MG63 (cell line): ENCODE measurements at regions not wholly inside any gene's neighbourhood (a gene's known extent, or its start where the extent isn't known, plus 50 kb on each side); places are given as distances from the start of the nearest gene placed in this dataset.

ENCODE experiments used
- DNase-seq: peaks from one replicate; pipeline ENCODE4 v3.0.0-alpha.2; 2020
- H3K27me3 ChIP-seq: fragments of 250-450 bp; sonication (Bioruptor Pico); 2 replicates; pipeline ENCODE4 v1.5.1; 2020; ENCODE audit warnings: mild to moderate bottlenecking, moderate library complexity
- H3K36me3 ChIP-seq: fragments of 250-450 bp; sonication (Bioruptor Pico); 2 replicates; pipeline ENCODE4 v1.5.1; 2020; ENCODE audit warnings: mild to moderate bottlenecking, moderate library complexity
- H3K4me3 ChIP-seq: fragments of 250-450 bp; sonication (Bioruptor Pico); 2 replicates; pipeline ENCODE4 v1.5.1; 2020; ENCODE audit warnings: mild to moderate bottlenecking, moderate library complexity
- H3K9me3 ChIP-seq: fragments of 250-450 bp; sonication (Bioruptor Pico); 2 replicates; pipeline ENCODE4 v1.5.1; 2020; ENCODE audit warnings: mild to moderate bottlenecking, moderate library complexity

DNA sequence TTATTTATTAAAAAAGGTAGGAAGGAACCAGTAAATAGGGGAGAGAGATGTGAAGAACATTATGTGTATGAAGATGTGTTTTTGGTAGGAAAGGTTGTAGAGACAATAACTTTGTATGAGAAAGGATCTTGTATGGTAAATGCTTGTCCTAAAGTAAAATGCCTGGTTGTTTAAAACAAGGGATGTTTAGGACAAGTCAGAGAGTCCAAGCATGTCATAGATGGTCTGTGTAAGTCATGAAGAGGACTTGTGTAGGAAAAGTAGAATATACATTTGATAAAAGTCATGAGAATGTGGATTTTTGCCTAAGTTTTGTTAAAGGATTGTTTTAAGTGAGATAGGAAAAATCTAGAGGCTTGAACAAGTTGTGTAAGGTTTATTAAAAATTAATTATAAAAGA is 325.1 kb downstream of the CDH26 start:
- Histone ChIP-seq H3K9me3 (peaks cover 14% of the 10 kb centered on the region), H3K36me3 (no peaks in the 10 kb centered on the region), H3K27me3 (no peaks in the 10 kb centered on the region), H3K4me3 (no peak overlapping the region)
- no peak for DNase-seq

DNA sequence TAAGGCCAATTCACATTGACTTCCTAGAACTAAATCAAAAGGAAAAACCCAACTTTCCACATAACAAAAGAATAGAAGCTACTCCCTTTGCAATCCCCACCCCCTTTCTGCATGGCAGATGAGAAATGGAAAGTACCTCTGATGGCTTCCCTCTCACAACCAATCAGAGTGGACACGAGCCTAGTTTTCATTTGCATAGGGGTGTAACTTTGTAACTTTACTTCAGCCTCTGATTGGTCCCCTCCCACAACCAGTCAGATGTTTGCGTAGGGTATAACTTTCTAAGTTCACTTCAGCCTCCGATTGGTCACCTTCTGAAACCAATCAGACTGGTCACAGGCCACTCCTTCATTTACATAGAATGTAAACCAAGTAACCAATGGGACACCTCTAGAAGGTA is 328.5 kb downstream of the CDH26 start:
- no peak overlapping the region for H3K4me3 ChIP-seq
- no peak for DNase-seq
- H3K9me3 ChIP-seq, result peaks cover 20% of the 10 kb centered on the region
- H3K36me3 ChIP-seq, result no peaks in the 10 kb centered on the region
- no peaks in the 10 kb centered on the region for H3K27me3 ChIP-seq

DNA sequence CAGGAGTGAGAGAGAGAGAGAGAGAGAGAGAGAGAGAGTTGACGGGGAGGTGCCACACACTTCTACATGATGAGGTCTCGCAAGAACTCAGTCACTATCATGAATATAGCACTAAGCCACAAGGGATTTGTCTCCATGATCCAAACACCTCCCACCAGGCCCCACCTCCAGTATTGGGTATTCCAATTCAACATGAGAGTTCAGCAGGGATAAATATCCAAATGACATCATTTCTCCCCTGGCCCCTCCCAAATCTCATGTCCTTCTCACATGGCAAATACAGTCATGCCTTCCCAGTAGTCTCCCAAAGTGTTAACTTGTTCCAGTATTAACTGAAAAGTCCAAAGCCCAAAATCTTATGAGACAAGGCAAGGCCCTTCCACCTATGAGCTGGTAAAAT is 330.7 kb downstream of the CDH26 start:
- H3K4me3 ChIP-seq, result no peak overlapping the region
- no peaks in the 10 kb centered on the region for H3K27me3 ChIP-seq
- H3K36me3 ChIP-seq, result no peaks in the 10 kb centered on the region
- H3K9me3 ChIP-seq, result peaks cover 10% of the 10 kb centered on the region
- no peak for DNase-seq

DNA sequence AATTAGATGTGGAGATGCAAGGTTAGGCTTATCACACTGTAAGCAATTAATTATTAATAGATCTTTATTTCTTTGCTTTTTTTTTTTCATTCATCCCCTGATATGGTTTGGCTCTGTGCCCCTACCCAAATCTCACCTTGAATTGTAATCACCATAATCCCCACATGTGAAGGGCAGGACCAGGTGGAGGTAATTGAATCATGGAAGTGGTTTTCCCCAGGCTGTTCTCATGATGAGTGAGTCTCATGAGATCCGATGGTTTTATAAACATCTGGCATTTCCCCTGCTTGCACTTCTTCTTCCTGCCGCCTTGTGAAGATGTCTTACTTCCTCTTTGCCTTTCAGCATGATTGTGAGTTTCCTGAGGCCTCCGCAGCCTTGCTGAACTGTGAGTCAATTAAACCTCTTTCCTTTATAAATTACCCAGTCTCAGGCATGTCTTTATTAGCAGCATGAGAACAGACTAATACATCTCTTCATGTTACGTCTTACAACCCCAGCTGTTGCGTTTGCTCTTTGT is 333.8 kb downstream of the CDH26 start:
- DNase-seq, result no peak
- peaks cover 5% of the 10 kb centered on the region; the same call in 1 of the 2 replicates for H3K9me3 ChIP-seq
- H3K27me3 ChIP-seq, result no peaks in the 10 kb centered on the region
- H3K36me3 ChIP-seq, result no peaks in the 10 kb centered on the region
- H3K4me3 ChIP-seq, result no peak overlapping the region

DNA sequence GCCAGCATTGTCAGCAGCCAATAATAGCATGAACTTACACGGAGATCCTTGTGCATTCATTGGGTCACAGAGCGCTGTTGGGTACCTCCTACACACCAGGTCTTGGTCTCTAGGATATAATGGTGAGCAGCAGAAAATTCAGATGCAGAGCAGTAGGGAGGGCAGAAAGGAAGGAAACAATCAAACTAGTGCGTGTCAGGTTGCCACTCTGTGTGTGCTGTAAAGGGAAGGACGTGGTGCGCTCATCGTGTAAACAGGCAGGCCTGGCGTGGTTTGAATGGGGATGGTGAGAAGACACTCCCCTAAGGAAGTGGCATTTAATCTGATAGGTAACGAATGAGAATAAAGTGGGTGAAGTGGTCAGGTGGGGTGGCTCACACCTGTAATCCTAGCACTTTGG is 336.4 kb downstream of the CDH26 start:
- Histone ChIP-seq H3K9me3 (peaks cover 5% of the 10 kb centered on the region; the same call in 1 of the 2 replicates), H3K36me3 (no peaks in the 10 kb centered on the region), H3K4me3 (no peak overlapping the region), H3K27me3 (no peaks in the 10 kb centered on the region)
- no peak for DNase-seq

DNA sequence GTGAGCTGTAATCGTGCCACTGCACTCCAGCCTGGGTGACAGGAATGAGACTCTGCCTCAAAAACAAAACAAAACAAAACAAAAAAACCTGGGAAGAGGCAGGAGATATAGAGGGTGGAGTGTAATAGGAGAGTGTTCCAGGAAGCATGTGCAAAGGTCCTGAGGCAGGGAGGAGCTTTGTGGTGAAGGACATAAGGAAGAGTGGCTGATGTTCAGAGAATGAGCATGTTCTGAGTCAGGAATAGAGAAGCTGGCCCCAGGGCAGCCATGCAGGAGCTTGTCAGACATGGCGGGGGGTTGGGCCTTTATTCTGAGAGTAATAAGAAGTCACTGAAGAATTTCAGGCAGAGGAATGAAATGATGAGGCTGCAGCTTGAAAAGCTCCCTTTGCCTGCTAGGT is 337.0 kb downstream of the CDH26 start:
- peaks cover 5% of the 10 kb centered on the region; the same call in 1 of the 2 replicates for H3K9me3 ChIP-seq
- no peak for DNase-seq
- H3K27me3 ChIP-seq, result no peaks in the 10 kb centered on the region
- H3K36me3 ChIP-seq, result no peaks in the 10 kb centered on the region
- no peak overlapping the region for H3K4me3 ChIP-seq

DNA sequence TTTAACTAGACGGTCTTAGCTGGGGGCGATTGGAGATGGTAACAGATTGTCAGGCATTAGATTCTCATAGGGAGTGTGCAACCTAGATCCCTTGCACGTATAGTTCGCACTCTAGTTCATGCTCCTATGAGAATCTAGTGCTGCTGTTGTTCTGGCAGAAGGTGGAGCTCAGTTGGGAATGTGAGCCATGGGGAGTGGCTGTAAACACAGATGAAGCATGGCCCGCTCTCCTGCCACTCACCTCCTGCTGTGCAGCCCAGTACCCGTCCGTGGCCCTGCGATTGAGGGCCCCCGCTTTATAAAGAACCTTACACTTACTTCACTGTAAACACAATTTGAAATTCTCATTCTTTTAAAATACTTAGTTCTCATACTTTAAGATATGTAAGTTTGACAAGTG is 339.4 kb downstream of the CDH26 start:
- no peaks in the 10 kb centered on the region for H3K36me3 ChIP-seq
- no peak for DNase-seq
- H3K9me3 ChIP-seq, result no peaks in the 10 kb centered on the region
- H3K4me3 ChIP-seq, result no peak overlapping the region
- no peaks in the 10 kb centered on the region for H3K27me3 ChIP-seq

DNA sequence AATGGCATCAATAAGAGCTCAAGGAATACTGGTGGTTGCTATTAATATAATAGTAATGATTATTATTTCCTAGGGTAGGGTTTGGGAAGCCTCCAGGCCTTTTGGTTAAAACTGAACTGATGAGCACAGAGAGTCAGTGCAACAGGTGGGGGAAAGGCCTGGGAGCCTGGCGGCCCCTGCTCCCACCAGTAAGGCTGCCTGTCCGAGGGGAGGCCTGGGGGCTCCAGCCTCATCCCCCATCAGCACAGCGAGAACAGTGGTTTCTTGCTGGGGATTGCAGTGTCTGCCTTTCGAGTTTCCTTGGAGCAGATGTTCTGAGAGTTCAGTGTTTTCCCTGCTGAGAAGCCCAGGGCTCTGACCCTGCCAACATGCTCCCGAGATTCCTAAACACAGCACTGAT is 340.4 kb downstream of the CDH26 start:
- no peak overlapping the region for H3K4me3 ChIP-seq

DNA sequence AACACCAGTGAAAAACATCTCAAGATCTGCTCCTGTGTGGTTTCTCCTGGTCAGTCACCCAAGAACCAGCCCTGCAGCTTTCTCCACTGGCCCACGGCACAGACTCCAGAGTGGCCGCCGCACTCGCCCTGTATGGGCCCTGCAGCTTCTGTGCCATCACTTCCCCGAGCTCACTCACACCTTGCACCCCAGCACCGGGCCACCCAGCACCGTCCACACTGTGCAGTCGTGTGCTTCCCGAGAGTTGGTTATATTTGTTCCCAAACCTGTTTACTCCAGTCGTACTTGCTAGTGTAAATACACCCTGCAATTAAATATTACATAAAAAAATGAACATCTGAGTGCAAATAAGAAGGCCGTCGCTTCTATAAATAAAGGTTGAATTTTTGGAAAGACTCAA is 341.7 kb downstream of the CDH26 start:
- H3K36me3 ChIP-seq, result no peaks in the 10 kb centered on the region
- no peak overlapping the region for H3K4me3 ChIP-seq
- no peak for DNase-seq
- H3K9me3 ChIP-seq, result no peaks in the 10 kb centered on the region
- no peaks in the 10 kb centered on the region for H3K27me3 ChIP-seq

More for the DNA sequence above, 340.4 kb downstream of the CDH26 start:
- DNase-seq, result no peak
- H3K36me3 ChIP-seq, result no peaks in the 10 kb centered on the region
- H3K9me3 ChIP-seq, result no peaks in the 10 kb centered on the region
- H3K27me3 ChIP-seq, result no peaks in the 10 kb centered on the region

DNA sequence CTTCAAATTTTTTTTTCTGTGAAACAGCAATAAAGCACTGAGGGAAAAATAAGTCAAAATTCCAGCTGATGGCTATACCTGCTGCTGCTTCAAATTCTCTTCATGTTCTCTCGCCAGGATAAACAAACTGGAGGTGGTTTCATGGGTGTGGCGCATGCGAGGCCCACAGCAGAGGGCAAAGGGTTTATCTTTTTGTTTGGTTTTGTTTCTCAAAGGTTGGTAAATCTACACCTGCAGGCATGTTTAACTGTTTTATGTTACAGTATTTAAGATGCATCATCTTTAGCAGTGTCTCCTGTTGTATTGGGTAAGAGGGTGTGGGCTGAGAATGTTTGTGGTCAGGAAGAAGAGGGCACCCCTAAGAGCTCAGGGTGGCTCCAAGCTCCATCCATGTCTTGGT is 342.2 kb downstream of the CDH26 start:
- H3K27me3 ChIP-seq, result no peaks in the 10 kb centered on the region
- H3K9me3 ChIP-seq, result no peaks in the 10 kb centered on the region
- H3K36me3 ChIP-seq, result no peaks in the 10 kb centered on the region
- no peak overlapping the region for H3K4me3 ChIP-seq
- no peak for DNase-seq

DNA sequence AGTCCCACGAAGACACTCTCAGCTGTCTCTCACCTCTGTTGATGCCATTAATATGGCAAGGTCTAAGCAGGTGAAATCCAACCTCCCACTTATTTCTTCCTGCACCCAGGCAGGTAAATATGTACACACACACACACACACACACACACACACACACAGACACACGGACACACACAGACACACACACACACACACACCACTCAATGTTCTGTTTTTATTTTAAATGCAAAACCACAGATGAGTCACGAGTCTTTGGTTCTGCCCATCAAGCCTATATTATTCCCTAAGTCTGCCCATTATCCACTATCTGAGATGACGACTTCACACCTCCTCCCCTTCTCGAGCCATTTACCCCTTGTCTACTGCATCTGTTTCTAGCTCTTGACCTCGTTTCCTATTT is 344.7 kb downstream of the CDH26 start:
- H3K36me3 ChIP-seq, result no peaks in the 10 kb centered on the region
- DNase-seq, result no peak
- no peak overlapping the region for H3K4me3 ChIP-seq
- H3K27me3 ChIP-seq, result no peaks in the 10 kb centered on the region
- no peaks in the 10 kb centered on the region for H3K9me3 ChIP-seq

DNA sequence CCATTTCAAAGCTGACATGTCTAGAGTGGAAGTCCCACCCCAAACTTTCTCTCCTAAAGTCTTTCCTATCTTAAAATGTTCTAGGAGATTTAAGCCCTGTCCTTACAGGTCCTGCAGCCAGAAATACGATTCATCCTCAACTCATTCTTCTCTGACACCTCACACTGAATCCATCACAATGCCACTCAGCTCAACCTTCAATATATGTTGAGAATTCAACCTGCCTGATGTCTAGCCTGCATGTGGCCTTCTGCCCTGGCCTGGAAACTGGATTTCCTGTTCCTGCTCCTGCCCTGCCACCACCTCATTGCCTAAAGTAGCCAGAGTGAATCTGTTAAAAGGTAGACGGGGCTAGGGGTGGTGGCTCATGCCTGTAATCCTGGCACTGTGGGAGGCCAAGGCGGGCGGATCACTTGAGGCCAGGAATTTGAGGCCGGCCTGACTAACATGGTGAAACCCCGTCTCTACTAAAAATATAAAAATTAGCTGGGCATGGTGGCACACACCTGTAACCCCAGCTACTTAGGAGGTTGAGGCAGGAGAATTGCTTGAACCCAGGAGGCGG is 345.9 kb downstream of the CDH26 start:
- DNase-seq, result no peak
- Histone ChIP-seq H3K36me3 (no peaks in the 10 kb centered on the region), H3K9me3 (no peaks in the 10 kb centered on the region), H3K27me3 (no peaks in the 10 kb centered on the region), H3K4me3 (no peak overlapping the region)

DNA sequence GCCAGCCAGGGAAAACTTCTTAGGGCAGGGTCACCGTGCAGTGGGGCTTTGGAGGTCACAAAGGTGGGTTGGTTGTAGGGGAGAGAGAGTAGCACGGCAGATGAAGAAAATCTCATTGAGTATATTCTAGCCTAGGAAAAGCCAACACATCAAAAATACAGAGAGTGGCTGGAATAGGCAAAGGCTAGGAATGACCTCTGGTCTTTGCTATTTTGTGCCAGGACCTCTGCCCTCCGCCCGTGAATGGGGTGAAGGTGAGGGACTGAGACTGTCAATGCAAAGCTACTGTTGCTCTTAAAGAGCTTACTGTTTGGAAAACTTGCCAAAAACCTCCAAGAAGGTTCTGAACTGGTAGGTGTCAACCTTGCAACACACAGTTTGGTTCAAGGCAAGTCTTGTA is 346.7 kb downstream of the CDH26 start:
- DNase-seq, result no peak
- H3K9me3 ChIP-seq, result no peaks in the 10 kb centered on the region
- H3K36me3 ChIP-seq, result no peaks in the 10 kb centered on the region
- no peak overlapping the region for H3K4me3 ChIP-seq
- no peaks in the 10 kb centered on the region for H3K27me3 ChIP-seq

DNA sequence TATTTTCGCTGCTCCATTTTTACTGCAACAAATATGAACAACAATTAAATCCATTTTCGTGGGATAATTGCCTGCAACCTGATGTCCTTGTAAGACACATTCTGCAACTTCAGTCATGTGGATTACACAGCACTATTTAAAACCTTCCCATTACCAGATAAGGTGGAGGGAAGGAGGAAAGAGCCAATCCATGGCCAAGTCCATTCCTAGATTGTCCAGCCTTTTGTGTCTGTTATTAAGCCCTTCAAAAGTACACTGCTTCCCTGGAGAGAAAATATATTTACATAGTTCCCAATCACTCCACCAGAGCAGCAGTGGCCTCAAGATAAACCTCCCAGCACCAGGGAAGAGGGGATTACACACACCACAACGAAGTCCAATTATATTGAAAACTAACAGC is 347.9 kb downstream of the CDH26 start:
- H3K36me3 ChIP-seq, result no peaks in the 10 kb centered on the region
- no peak overlapping the region for H3K4me3 ChIP-seq
- no peaks in the 10 kb centered on the region for H3K27me3 ChIP-seq
- H3K9me3 ChIP-seq, result no peaks in the 10 kb centered on the region
- no peak for DNase-seq

DNA sequence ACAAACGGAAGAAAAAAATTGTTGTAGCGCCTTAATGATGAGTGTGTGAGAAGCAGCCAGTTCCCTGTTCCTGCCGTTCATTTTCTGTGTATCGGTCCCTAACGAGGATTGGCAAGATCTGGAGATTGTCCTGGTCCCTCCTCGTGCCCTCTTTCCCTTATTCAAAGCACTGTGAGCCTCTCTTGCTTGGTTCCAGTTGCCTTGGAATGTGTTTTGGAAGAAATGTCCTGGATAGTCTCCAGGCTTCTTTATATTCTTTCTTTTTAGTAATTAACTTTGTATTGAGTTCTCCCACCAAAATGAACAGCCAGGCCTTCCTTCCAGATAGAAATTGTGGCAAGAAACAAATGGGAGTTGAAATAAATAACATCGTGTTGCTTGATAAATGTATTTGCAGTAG is 348.3 kb downstream of the CDH26 start:
- no peak overlapping the region for H3K4me3 ChIP-seq
- H3K27me3 ChIP-seq, result no peaks in the 10 kb centered on the region
- no peak for DNase-seq
- H3K36me3 ChIP-seq, result no peaks in the 10 kb centered on the region
- H3K9me3 ChIP-seq, result no peaks in the 10 kb centered on the region

DNA sequence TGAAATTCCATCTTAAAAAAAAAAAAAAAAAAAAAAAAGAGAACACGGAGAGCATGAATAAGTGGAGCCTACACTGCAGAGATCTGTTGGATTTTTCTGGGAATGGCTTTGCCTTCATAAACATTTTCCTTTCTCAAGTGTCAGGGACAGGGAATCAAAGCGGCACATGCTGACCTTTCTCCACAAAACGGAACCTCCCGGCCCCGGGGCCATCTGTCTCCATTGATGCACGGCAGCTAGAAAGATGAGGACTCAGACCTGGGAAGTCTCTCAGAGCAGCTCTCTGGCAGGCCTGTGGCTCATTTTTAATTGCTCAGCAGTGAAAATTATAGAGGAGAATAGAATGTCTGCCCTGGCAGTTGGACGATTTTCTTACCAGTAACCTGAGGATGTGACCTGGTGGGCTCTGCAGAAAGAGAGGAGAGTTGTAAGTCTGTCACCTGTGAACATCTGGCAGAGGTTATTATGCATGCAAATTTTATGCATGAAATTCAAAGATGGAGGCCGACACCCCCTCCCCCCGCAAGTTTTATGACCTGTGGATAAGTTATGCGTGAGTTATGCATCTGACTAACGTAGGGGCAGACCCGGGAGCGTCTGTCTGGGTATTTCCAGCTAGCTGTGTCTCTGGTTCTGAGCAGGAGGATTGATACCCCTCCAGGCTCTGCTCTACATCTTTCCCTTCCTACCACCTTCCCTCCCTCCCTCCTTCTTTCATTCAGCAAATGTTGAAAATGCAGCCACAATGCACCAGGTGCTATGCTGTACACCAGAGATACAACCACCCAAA is 352.5 kb downstream of the CDH26 start:
- DNase-seq, result no peak
- Histone ChIP-seq H3K27me3 (no peaks in the 10 kb centered on the region), H3K36me3 (no peaks in the 10 kb centered on the region), H3K9me3 (no peaks in the 10 kb centered on the region), H3K4me3 (no peak overlapping the region)

DNA sequence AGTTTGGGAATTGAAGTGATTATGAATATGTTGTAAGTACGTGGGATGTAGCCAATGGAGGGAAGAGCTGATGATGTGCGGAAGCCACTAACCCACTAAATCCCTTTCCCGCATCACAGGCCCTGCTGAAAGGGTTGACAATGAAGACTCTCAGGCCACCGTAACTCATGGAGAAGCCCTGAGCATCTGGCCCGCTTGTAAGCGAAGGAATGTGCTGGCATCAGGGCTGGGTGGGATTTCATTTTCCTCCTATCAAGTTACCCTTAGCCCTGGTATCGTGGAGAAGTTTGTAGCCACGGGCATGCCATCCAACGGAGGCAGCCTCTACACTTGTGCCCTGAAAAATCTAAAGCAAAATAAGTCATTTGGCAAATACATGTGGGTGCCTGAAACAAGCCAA is 355.0 kb downstream of the CDH26 start:
- Histone ChIP-seq H3K36me3 (no peaks in the 10 kb centered on the region), H3K9me3 (no peaks in the 10 kb centered on the region), H3K27me3 (no peaks in the 10 kb centered on the region), H3K4me3 (no peak overlapping the region)
- no peak for DNase-seq

DNA sequence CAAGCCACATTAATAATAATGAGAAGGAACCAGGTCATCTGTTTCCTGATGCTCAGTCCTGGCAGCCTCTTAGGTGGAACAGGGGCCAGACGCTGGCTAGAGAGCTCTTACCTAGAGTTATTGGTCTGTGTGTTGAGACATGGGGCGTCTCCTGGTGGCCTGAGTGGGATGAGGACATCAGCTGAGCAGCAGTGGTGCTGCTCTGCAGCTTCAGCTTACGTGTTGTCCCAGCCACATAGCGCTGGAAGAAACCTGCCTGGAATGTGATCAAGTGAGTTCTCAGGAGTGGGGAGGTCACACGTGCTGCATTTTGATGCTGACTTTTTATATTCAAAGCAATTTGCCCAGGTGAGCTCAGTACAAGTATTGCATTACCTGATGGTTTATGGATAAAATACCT is 355.4 kb downstream of the CDH26 start:
- Histone ChIP-seq H3K27me3 (no peaks in the 10 kb centered on the region), H3K9me3 (no peaks in the 10 kb centered on the region), H3K4me3 (no peak overlapping the region), H3K36me3 (no peaks in the 10 kb centered on the region)
- DNase-seq, result no peak
